Right renal pelvis (tissue), 4 donors: ENCODE measurements at regions not wholly inside any gene's neighbourhood (a gene's known extent, or its start where the extent isn't known, plus 50 kb on each side); places are given as distances from the start of the nearest gene placed in this dataset.
A peak's percentile ranks its signal among the peaks of the same experiment; 100 is the strongest.
"Not testable (repeated sequence)": the region's sequence is repeated elsewhere in the genome, so short reads cannot be mapped to it uniquely, and the experiment has no call there.

Experiments
- DNase-seq, 4 donors: peaks; one replicate each; pipeline ENCODE4 v3.0.0-alpha.2; 2013; ENCODE audit warnings: low read depth in 4 of 4, low spot score in 3 of 4, missing footprints in 1 of 4

GRCh38 chr1:245031041-245031440 is 123.7 kb upstream of the KIF26B start:
- DNase-seq: no peak

DNA sequence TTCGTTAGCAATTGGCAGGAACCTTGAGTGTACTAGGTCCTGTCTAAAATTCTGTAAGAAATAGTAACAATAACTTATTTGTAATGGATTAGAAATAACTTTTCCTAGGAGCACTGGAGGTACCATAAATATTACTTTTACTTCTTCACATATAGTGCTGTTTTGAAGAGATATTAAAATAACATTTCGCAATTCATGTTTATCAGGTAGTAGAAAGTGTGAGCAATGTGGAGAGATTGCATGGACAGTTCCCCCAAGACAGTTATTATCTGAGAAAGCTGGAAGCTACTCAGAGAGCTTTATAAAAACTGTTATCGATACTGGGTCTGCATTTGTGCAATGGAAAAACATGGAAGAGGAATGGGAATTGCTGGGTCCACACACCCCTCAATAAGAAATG is 128.5 kb upstream of the KIF26B start:
- DNase-seq: no peak

DNA sequence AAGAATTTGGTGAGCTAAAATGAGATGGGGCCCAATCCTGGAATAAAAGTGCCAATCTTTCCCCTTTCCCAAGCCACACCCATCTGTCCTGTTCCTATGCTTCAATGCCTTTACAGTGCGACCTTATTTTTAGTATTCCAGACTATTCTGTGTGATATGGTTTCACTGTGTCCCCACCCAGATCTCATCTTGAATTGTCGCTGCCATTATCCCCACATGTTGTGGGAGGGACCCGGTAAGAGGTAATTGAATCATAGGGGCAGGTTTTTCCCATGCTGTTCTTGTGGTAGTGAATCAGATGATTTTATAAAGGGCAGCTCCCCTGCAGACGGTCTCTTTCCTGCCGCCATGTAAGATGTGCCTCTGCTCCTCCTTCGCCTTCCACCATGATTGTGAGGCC is 129.3 kb upstream of the KIF26B start:
- DNase-seq: no peak

DNA sequence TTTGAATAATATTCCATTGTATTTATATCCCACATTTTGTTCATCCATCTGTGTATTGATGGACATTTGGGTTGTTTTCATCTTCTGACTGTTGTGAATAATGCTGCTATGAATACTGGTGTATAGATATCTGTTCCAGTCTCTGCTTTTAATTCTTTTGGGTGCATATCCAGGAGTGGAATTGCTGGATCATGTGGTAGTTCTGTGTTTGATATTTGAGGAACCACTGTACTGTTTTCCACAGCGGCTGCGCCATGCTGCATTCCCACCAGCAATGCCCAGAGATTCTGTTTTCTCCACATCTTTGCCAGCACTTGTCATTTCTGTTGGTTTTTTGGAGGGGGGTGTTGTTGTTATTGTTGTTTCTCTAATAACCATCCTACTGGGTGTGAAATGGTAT is 131.6 kb upstream of the KIF26B start:
- no peak for DNase-seq

DNA sequence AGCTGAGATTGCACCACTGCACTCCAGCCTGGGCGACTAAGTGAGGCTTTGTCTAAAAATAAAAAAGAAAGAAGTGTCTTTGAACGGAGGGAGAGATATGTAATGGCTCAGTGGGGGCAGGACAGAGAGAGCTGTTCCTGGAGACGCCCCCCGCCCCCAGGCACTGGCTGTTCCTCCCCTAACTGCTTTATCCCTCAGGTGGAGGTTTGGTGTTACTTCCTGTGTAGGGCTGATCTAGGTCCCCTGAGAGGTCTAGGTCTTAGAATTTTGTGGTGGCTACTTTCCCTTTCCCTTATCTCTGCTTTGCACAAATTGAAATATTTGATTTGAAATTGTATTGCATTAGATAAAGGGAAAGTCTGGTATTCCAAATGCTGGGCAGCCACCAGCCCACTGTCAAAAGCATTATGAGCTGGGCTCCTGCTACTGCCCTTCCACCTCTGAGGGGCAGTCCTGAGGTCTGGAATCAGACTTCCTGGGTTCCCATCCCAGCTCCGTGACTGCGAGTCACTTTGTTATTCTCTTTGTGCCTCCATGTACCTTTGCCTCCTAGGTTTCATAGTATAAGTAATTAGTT is 134.8 kb upstream of the KIF26B start:
- no peak for DNase-seq

DNA sequence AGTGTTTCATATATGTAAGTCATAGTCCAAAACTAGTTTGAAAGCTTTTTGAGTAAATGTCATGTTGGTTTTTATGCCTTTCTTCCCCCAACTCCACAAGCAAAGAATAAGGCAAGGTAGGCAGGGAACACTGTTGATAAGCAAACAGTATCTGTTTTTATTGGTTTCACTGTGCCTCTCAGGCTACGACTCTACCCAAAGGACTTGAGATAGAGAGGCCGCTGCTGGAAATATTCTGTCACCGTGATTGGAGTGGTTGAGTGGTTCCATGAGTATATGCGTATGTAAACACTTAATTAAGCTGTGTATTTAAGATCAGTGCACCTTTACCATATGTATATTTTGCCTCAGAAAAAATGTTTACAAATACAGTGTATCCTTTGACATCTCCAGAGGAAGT is 138.1 kb upstream of the KIF26B start:
- DNase-seq: no peak

DNA sequence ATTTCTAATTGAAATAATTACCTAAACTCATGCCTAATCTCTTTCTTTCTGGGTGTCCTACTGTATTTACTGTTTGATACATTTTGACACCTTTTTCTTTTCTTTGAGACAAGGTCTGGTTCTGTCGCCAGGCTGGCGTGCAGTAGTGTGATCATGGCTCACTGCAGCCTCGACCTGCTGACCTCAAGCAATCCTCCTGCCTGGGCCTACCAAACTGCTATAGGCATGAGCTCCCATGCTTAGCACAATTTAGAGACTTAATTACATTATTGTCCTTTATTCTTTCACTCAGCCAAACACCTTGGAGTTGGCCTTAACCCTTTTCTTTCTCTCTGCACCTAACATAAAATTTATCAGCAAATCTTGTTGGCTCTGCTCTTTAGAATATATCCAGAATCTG is 139.8 kb upstream of the KIF26B start:
- peak in 1 of 4 donors; percentile 8 for DNase-seq

DNA sequence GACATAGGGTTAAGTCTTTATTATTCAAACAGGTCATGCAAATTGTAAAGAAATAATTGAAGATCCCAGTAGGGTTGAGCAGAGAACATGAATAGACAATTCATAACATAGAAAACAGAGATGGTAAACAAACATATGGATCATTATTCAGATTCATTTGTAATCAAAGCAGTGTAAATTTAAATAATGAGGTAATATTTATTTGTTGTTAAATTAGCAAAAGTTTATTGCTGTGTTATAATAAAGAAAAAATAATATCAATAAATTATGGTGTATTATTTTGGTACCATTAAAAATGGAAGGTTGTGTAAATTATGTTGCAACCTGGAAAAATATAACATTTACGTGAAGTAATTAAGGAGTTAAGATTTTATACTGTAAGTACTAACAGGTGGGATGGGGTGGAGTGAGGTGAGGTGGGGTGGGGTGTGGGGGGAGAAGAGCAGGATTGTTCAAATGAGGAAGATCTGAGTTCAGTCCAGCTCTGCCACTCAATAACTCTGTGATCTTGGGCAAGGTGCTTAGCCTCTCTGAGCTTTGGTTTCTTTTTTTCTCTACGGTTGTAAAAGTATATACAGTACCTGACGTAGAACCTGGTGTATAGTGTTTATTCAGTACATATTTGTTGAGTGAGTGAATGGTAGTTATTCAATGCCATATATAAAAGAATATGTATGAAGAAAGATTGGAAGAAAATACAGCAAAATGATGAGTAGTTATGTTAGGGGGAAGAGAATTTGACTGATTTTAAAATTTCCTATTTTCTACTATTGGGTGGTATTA is 140.3 kb upstream of the KIF26B start:
- no peak for DNase-seq

- DNase-seq: no peak
Measured at GRCh38 chr1:245010018-245010614, 144.7 kb upstream of the KIF26B start.

DNA sequence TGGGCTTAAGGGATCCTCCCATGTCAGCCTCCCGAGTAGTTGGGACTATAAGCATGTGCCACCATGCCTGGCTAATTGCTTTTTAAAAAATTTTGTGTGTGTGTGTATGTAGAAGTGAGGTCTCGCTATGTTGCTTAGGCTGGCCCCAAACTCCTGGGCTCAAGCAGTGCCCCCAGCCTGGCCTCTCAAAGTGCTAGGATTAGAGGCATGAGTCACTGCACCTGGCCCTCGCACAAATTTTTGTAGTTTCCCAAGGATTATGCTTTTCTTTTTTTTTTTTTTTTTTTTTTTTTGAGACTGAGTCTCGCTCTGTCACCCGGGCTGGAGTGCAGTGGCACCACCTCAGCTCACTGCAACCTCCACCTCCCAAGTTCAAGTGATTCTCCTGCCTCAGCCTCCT is 144.4 kb upstream of the HNRNPU start:
- no peak for DNase-seq

GRCh38 chr1:245007852-245008251 is 143.5 kb upstream of the HNRNPU start:
- no peak for DNase-seq

GRCh38 chr1:245003246-245003645 is 138.9 kb upstream of the HNRNPU start:
- no peak for DNase-seq

- DNase-seq: no peak
Measured at GRCh38 chr1:245001252-245001651, 136.9 kb upstream of the HNRNPU start.

DNA sequence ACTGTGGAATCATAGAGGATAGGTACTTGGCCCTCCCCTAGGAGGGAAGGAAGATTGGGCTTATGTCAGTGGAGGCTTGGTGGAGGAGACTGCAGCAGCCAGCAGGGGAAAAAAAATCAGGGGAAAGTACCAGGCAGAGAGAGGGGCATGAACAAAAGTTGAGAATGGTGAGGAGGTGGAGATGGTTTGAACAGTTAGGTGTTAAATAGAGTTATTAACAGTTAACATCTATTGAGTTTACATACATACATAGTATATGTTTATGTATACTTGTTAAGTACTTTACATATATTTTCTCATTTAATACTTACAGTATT is 136.5 kb upstream of the HNRNPU start:
- no peak for DNase-seq

DNA sequence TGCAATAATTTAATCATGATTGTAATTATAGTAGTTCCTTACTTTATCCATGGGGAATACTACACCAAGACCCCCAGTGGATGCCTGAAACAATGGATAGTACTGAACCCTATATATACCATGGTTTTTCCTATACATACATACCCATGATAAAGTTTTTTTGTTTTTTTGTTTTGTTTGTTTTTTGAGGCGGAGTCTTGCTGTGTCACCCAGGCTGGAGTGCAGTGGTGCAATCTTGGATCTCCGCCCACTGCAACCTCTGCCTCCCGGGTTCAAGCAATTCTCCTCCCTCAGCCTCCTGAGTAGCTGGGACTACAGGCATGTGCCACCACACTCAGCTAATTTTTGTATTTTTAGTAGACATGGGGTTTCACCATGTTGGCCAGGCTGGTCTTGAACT is 135.3 kb upstream of the HNRNPU start:
- not testable (repeated sequence) for DNase-seq

- DNase-seq: no peak
Measured at GRCh38 chr1:244998717-244999346, 134.5 kb upstream of the HNRNPU start.

DNA sequence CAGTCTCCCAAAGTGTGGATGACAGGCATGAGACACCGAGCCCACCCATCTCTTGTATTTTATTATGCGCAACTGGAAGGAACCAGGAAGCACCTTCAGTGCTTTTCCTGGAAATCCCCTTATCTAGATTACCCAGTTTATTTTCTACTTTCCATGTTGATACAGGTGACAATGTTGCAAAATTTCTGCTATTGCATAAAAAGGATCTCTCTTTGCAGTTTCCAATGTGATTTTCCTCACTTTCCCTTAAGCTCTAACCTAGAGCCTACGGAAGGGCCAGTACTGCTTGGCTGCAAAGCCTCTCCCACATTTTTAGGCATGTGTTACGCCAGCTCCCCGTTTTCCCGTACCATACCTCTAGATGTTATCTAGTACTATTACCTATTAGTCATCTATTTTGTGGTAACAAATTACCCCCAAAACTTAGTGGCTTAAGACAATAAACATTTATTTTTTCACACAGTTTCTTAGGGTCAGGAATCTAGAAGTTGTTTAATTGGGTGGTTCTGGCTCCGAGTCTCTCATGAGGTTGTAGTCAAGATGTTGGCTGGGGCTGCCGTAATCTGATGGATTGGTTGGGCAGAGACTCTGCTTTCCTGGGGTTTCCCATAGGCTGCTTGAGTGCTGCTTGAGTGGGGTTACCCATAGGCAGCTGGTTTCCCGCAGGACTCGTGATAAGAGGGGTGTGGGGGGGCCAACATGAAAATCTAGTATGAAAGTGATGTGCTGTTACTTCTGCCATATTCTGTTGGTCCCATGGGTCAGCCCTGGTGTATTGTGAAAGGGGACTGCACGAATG is 131.5 kb upstream of the HNRNPU start:
- no peak for DNase-seq

GRCh38 chr1:244992833-244993232 is 128.5 kb upstream of the HNRNPU start:
- DNase-seq: no peak

DNA sequence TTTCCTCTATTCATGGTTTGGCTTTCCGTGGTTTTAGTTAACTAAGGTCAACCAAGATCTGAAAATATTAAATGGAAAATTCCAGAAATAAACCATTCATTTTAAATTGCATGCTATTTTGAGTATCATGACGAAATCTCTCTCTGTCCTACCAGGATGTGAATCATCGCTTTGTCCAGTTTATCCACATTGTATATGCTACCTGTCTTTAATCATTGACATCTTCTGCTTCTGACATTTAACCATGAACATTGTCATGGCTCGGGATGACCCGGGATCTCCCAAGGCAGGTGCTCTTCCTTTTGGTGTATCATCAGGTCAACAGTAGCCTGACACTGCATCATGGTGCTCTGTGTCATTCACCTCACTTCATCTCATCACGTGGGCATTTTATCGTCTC is 125.5 kb upstream of the HNRNPU start:
- DNase-seq: no peak

DNA sequence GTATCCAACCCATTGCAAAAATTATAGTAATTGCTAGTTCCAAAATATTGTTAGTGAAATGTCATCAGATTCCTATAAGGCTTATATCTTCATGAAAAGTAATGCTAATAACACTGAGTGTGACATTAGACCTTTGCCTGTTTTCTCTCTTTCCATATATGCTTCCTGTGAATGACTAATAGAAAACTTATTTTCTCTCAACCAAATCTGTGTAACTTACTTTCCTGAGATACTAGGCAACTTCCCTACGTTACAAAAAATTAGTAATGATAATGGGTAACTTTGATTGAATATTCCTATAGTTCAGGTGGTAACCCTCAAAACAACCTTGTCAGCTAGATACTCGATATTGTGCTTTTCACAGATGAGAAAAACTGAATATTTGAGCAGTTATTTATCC is 124.2 kb upstream of the HNRNPU start:
- no peak for DNase-seq

GRCh38 chr1:244980605-244981004 is 116.3 kb upstream of the HNRNPU start:
- DNase-seq: no peak
